Adrenal gland (tissue), 5 donors: ENCODE measurements at regions not wholly inside any gene's neighbourhood (a gene's known extent, or its start where the extent isn't known, plus 50 kb on each side); places are given as distances from the start of the nearest gene placed in this dataset.

ENCODE experiments used
- POLR2A ChIP-seq, 2 donors: fragments of 450-650 bp; IDR thresholded peaks; one replicate each; pipeline ENCODE4 v1.6.1; 2017; ENCODE audit warnings: antibody characterized with exemption in 2 of 2, mild to moderate bottlenecking in 2 of 2, moderate library complexity in 1 of 2
- TF ChIP-seq, protein P1 (sequence below), 6 experiments: fragments of 450-650 bp in 4 of 6; fragments of 200-600 bp in 2 of 6; sonication (generic) in 1 of 6; IDR thresholded peaks; 1 replicate in 5 of 6; 2 replicates in 1 of 6; pipeline versions ENCODE4 v1.5.1 to v1.8.0; 2016 to 2021; ENCODE audit warnings: antibody characterized with exemption in 6 of 6, mild to moderate bottlenecking in 2 of 6, moderate library complexity in 1 of 6
- donor health status: DM: no; HTN: no; CAD: no.

DNA sequence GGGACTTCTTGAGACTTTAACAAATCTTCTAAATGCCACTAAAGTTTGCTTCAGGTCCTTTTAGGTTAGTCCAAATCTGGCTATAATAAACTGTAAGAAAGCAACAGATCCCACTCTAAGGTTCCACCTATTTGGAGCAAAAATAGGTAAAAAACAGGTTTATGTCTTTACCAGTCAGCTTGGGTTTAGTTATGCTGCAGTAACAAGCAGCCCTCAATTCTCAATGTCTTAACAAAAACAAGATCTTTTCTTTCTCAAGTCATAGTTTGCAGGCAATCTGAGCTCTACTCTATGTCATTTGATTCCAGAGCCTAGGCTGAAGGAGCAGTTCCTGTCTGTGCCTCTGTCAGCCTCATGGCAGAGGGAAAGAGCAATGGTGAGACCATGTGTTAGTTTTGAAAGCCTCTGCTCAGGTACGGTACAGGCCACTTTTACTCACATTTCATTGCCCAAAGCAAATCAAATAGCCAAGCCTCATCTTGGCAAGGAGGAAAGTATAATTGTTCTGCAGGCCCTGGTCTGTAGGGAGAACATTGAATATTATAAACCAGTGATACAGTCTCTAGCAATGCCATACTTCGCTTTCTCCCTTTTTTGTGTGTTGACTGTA lies 108.6 kb downstream of the CD83 start:
- TF ChIP-seq, protein P1, sequence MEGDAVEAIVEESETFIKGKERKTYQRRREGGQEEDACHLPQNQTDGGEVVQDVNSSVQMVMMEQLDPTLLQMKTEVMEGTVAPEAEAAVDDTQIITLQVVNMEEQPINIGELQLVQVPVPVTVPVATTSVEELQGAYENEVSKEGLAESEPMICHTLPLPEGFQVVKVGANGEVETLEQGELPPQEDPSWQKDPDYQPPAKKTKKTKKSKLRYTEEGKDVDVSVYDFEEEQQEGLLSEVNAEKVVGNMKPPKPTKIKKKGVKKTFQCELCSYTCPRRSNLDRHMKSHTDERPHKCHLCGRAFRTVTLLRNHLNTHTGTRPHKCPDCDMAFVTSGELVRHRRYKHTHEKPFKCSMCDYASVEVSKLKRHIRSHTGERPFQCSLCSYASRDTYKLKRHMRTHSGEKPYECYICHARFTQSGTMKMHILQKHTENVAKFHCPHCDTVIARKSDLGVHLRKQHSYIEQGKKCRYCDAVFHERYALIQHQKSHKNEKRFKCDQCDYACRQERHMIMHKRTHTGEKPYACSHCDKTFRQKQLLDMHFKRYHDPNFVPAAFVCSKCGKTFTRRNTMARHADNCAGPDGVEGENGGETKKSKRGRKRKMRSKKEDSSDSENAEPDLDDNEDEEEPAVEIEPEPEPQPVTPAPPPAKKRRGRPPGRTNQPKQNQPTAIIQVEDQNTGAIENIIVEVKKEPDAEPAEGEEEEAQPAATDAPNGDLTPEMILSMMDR (IDR thresholded peaks at IDR 0.05) = no peak
- TF ChIP-seq POLR2A (IDR thresholded peaks at IDR 0.05) = no peak
